WTC11 (cell line): ENCODE measurements at regions not wholly inside any gene's neighbourhood (a gene's known extent, or its start where the extent isn't known, plus 50 kb on each side); places are given as distances from the start of the nearest gene placed in this dataset.

Source experiments
- FOXP1 ChIP-seq: sonication (generic); formaldehyde crosslinking; IDR thresholded peaks from 2 replicates; pipeline ENCODE4 v1.8.0; 2022; ENCODE audit warnings: missing genetic modification reagents, mild to moderate bottlenecking, moderate library complexity, borderline replicate concordance
- NR2C2 ChIP-seq: sonication (generic); formaldehyde crosslinking; IDR thresholded peaks from 2 replicates; pipeline ENCODE4 v1.8.0; 2022; ENCODE audit warnings: mild to moderate bottlenecking, missing genetic modification reagents
- ZNF121 ChIP-seq: sonication (generic); formaldehyde crosslinking; IDR thresholded peaks from 2 replicates; pipeline ENCODE4 v1.8.0; 2023; ENCODE audit warnings: missing genetic modification reagents
- ZNF317 ChIP-seq: sonication (generic); formaldehyde crosslinking; IDR thresholded peaks from 2 replicates; pipeline ENCODE4 v1.8.1; 2023; ENCODE audit warnings: low read depth, mild to moderate bottlenecking, moderate library complexity, missing genetic modification reagents, borderline replicate concordance
- TF ChIP-seq, protein P1 (sequence below): fragments of 200-600 bp; IDR thresholded peaks from 2 replicates; pipeline ENCODE4 v1.8.0; 2022; ENCODE audit warnings: antibody characterized with exemption
- TF ChIP-seq, protein P2 (sequence below): sonication (generic); formaldehyde crosslinking; IDR thresholded peaks from 2 replicates; pipeline ENCODE4 v1.8.1; 2023; ENCODE audit warnings: mild to moderate bottlenecking, missing genetic modification reagents, moderate library complexity

DNA sequence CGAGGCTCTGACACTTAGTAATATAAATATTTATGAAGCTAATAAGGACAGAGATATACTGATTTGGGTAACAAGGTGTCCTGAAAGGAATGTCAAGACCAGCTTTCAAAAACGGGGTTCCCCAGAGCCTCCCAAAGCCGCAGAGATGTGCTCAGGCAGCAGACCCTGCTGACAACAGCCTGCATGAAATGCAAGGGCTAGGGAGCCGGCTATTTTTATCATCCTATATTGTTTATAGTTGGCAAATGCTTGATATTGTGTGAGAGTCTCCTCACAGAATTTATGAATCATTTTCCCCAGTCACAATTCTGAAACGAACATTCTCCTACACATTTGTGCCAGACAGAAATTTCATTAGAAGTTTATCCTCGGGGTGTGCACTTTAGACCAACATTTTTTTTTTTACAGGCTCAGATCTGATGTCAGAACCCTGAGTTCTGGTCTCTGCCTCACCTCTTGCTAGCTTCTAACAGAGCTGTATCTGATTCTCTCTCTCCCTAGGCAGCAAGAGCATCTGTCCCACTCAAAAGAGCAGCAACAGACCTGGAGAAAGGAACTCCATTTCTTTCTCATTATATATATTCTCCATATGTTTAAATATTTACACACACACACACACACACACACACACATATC is 302.3 kb upstream of the PLD5 start:
- TF ChIP-seq, protein P1, sequence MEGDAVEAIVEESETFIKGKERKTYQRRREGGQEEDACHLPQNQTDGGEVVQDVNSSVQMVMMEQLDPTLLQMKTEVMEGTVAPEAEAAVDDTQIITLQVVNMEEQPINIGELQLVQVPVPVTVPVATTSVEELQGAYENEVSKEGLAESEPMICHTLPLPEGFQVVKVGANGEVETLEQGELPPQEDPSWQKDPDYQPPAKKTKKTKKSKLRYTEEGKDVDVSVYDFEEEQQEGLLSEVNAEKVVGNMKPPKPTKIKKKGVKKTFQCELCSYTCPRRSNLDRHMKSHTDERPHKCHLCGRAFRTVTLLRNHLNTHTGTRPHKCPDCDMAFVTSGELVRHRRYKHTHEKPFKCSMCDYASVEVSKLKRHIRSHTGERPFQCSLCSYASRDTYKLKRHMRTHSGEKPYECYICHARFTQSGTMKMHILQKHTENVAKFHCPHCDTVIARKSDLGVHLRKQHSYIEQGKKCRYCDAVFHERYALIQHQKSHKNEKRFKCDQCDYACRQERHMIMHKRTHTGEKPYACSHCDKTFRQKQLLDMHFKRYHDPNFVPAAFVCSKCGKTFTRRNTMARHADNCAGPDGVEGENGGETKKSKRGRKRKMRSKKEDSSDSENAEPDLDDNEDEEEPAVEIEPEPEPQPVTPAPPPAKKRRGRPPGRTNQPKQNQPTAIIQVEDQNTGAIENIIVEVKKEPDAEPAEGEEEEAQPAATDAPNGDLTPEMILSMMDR, result no peak
- no peak for TF ChIP-seq FOXP1 (CRISPR knock-in tag)
- TF ChIP-seq NR2C2 (CRISPR knock-in tag), result no peak
- TF ChIP-seq ZNF121 (CRISPR knock-in tag), result no peak
- no peak for TF ChIP-seq ZNF317
- TF ChIP-seq, protein P2, sequence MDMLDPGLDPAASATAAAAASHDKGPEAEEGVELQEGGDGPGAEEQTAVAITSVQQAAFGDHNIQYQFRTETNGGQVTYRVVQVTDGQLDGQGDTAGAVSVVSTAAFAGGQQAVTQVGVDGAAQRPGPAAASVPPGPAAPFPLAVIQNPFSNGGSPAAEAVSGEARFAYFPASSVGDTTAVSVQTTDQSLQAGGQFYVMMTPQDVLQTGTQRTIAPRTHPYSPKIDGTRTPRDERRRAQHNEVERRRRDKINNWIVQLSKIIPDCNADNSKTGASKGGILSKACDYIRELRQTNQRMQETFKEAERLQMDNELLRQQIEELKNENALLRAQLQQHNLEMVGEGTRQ (CRISPR knock-in tag), result no peak
